ENCODE measurements at regions not wholly inside any gene's neighbourhood (a gene's known extent, or its start where the extent isn't known, plus 50 kb on each side); places are given as distances from the start of the nearest gene placed in this dataset.
"Not testable (repeated sequence)": the region's sequence is repeated elsewhere in the genome, so short reads cannot be mapped to it uniquely, and the experiment has no call there.

DNA sequence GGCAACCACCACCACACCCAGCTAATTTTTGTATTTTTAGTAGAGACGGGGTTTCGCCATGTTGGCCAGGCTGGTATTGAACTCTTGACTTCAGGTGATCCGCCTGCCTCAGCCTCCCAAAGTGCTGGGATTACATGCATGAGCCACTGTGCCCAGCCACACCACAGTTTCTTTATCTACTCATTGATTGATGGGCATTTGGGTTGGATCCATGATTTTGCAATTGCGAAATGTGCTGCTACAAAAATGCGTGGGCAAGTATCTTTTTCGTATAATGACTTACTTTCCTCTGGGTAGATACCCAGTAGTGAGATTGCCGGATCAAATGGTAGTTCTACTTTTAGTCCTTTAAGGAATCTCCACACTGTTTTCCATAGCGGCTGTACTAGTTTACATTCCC lies 204.7 kb downstream of the ALDH8A1 start:
- TF ChIP-seq, protein P1, sequence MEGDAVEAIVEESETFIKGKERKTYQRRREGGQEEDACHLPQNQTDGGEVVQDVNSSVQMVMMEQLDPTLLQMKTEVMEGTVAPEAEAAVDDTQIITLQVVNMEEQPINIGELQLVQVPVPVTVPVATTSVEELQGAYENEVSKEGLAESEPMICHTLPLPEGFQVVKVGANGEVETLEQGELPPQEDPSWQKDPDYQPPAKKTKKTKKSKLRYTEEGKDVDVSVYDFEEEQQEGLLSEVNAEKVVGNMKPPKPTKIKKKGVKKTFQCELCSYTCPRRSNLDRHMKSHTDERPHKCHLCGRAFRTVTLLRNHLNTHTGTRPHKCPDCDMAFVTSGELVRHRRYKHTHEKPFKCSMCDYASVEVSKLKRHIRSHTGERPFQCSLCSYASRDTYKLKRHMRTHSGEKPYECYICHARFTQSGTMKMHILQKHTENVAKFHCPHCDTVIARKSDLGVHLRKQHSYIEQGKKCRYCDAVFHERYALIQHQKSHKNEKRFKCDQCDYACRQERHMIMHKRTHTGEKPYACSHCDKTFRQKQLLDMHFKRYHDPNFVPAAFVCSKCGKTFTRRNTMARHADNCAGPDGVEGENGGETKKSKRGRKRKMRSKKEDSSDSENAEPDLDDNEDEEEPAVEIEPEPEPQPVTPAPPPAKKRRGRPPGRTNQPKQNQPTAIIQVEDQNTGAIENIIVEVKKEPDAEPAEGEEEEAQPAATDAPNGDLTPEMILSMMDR (IDR thresholded peaks at IDR 0.05): not testable (repeated sequence)
- not testable (repeated sequence) for TF ChIP-seq POLR2A, POLR2AphosphoS5 (IDR thresholded peaks at IDR 0.05)

Data from prostate gland (tissue), 2 donors.